Esophagus squamous epithelium (tissue), 4 donors: ENCODE measurements at regions not wholly inside any gene's neighbourhood (a gene's known extent, or its start where the extent isn't known, plus 50 kb on each side); places are given as distances from the start of the nearest gene placed in this dataset.

ENCODE experiments used
- CTCF ChIP-seq, 6 experiments: fragments of 450-650 bp in 4 of 6; fragments of 200-600 bp in 2 of 6; sonication (generic) in 2 of 6; IDR thresholded peaks; one replicate each; pipeline ENCODE4 v1.5.1; 2016 to 2019; ENCODE audit warnings: antibody characterized with exemption in 6 of 6, mild to moderate bottlenecking in 4 of 6, moderate library complexity in 4 of 6
- POLR2A ChIP-seq, 4 donors: fragments of 450-650 bp; IDR thresholded peaks; one replicate each; pipeline ENCODE4 v1.6.1; 2017; ENCODE audit warnings: antibody characterized with exemption in 4 of 4, mild to moderate bottlenecking in 4 of 4, moderate library complexity in 3 of 4

DNA sequence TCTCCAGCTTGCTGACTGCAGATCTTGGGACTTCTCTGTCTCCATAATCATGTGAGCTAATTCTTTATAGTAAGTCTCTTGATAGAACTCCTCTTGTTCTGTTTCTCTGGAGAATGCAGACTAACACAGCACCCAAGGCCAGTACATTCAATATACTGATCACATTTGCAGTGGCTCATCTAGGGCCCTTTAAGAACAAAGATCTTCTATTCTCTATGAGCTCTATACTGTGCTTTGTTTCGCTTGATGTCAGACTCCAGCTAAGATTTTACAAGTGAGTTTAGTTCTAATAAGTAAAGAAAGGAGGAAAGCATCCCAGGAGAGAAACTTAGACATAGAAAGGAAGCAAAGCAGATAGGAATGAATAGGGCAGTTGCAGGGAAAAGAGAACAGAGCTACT lies 69.3 kb upstream of the TMPO start:
- TF ChIP-seq CTCF (IDR thresholded peaks at IDR 0.05): no peak
- no peak for TF ChIP-seq POLR2A (IDR thresholded peaks at IDR 0.05)
